AG04450 (cell line): ENCODE measurements at regions not wholly inside any gene's neighbourhood (a gene's known extent, or its start where the extent isn't known, plus 50 kb on each side); places are given as distances from the start of the nearest gene placed in this dataset.

Source experiments
- CTCF ChIA-PET: fragments of 300-600, 350-600 bp; formaldehyde crosslinking; extraction: SDS; loops from one replicate; lab custom pipeline; 2022; ENCODE audit warnings: antibody characterized with exemption, inconsistent platforms; lab: Charles Lee
- POLR2A ChIA-PET: fragments of 350-600 bp; formaldehyde crosslinking; extraction: SDS; loops from one replicate; lab custom pipeline; 2021; ENCODE audit warnings: antibody characterized with exemption, inconsistent platforms; lab: Yijun Ruan, JAX
- DNase-seq: peaks from one replicate; pipeline ENCODE4 v3.0.0-alpha.2; 2011; ENCODE audit warnings: low read depth, low spot score
- H3K27ac ChIP-seq: one replicate; pipeline ENCODE4 v1.5.1; 2012; ENCODE audit warnings: low read depth, low read length, control low read depth
- H3K27me3 ChIP-seq: one replicate; pipeline ENCODE4 v1.6.0; 2012; ENCODE audit warnings: low read length; ENCODE audit not compliant: control insufficient read depth, insufficient read depth
- H3K4me3 ChIP-seq: 2 replicates; pipeline ENCODE4 v1.5.1; 2011; ENCODE audit warnings: mild to moderate bottlenecking, low read depth, low read length, control low read depth
- H3K9me3 ChIP-seq: 2 replicates; pipeline ENCODE4 v1.5.1; 2012; ENCODE audit warnings: low read length; ENCODE audit not compliant: control insufficient read depth, insufficient read depth
- TF ChIP-seq, protein P1 (sequence below): IDR thresholded peaks from 2 replicates; pipeline ENCODE4 v1.5.1; 2011; ENCODE audit warnings: low read depth, low read length, control low read depth, inconsistent platforms

DNA sequence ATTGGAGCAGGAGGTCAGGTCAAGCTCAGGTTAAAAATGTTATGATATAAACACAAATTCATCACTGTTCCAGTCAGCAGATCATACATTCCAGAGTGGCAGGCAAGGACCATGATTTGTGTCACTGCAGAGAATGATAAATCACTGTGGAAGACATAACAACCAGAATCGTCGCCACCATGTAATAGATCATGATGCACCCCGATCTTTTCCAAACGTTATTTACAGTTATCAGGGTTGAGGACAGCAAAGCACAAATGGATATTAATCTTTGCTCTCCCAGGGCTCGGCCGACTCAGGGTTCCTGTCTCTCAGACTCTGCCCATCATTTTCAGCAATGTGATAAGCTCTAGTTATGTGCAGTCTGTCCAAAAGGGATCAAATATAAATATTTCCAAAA lies 122.7 kb downstream of the ZBTB18 start:
- TF ChIP-seq, protein P1, sequence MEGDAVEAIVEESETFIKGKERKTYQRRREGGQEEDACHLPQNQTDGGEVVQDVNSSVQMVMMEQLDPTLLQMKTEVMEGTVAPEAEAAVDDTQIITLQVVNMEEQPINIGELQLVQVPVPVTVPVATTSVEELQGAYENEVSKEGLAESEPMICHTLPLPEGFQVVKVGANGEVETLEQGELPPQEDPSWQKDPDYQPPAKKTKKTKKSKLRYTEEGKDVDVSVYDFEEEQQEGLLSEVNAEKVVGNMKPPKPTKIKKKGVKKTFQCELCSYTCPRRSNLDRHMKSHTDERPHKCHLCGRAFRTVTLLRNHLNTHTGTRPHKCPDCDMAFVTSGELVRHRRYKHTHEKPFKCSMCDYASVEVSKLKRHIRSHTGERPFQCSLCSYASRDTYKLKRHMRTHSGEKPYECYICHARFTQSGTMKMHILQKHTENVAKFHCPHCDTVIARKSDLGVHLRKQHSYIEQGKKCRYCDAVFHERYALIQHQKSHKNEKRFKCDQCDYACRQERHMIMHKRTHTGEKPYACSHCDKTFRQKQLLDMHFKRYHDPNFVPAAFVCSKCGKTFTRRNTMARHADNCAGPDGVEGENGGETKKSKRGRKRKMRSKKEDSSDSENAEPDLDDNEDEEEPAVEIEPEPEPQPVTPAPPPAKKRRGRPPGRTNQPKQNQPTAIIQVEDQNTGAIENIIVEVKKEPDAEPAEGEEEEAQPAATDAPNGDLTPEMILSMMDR, result no peak
- POLR2A ChIA-PET, result no interaction called here

DNA sequence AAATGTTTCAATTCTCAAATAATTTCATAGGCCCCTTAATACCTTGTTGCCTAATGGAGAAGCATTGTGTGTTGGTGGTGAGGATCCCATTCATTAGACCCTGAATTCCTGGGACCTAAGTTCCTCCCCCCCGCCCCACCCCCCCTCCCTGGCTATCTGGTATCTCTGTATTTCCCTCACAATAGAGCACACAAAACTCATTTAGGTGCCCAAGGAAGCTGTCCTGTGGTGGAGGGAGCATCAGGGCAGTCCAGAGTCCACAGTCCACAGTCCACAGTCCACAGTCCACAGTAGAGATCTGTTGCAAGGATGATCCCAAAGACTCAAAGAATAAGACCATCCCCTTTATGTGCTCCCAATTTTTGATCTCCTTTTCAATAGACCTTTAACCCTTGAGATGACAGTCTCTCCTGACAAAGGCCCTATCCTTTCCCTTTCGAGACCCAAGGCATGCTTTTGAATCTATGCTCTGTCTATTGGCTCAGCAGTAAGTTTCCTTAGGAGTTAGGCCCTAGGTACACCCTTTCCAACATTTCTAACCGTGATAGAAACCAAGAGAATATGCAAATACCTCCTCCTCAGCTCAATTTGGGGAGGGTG lies 123.9 kb downstream of the ZBTB18 start:
- CTCF ChIA-PET, result no interaction called here

More for the DNA sequence above, 122.7 kb downstream of the ZBTB18 start:
- Histone ChIP-seq H3K27ac (no peak overlapping the region), H3K4me3 (no peak overlapping the region), H3K27me3 (no peaks in the 10 kb centered on the region), H3K9me3 (no peaks in the 10 kb centered on the region)
- no peak for DNase-seq
- CTCF ChIA-PET, result no interaction called here

DNA sequence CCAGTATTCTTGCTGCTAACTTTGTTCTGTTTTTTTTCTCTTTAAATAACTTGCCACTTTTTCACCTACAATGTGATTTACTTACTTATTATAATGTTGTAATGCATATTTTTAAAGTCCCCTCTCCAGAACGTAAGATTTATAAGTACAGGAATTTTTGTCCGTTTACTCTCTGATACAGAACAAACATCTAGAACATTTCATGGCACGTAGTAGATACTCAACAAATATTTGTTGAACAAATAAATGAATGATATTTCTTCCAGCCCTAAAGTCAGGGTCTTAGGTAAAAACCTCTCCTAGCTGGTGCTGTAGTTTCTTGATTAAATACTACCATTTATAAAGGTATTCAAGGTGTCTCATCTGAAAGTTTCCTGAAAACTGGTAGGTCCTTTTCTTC lies 125.1 kb downstream of the ZBTB18 start:
- no peak for DNase-seq
- CTCF ChIA-PET, result no interaction called here

More for the DNA sequence above, 123.9 kb downstream of the ZBTB18 start:
- Histone ChIP-seq H3K4me3 (no peak overlapping the region), H3K27ac (no peak overlapping the region), H3K27me3 (no peaks in the 10 kb centered on the region), H3K9me3 (no peaks in the 10 kb centered on the region)
- TF ChIP-seq, protein P1, result no peak
- POLR2A ChIA-PET, result no interaction called here
- DNase-seq, result no peak

DNA sequence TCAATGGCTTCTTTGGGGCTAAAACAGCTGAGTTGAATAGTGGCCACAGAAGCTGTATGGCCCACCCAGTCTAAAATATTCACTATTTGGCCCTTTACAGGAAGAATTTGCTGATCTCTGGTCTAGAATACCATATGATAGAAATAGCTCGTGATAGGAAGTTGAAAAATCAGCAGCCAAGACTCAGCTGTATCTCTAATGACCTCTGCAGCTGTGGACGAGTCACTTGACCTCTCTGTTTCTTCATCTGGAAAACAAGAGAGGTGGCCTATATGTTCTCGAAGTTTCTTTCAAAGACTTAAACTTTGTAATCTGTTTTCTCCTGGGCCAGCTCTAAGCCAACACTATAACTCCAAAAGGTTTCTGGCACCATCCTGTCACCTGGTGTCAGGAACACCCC lies 129.2 kb downstream of the ZBTB18 start:
- DNase-seq, result peak; percentile 23
- Histone ChIP-seq H3K4me3 (no peak overlapping the region), H3K27ac (peak overlapping the region; percentile 52), H3K27me3 (no peaks in the 10 kb centered on the region), H3K9me3 (no peaks in the 10 kb centered on the region)
- ChIA-PET POLR2A (no interaction called here), CTCF (no interaction called here)
- TF ChIP-seq, protein P1, result no peak

More for the DNA sequence above, 125.1 kb downstream of the ZBTB18 start:
- Histone ChIP-seq H3K9me3 (no peaks in the 10 kb centered on the region), H3K27me3 (no peaks in the 10 kb centered on the region), H3K27ac (no peak overlapping the region), H3K4me3 (no peak overlapping the region)
- POLR2A ChIA-PET, result no interaction called here
- TF ChIP-seq, protein P1, result no peak

DNA sequence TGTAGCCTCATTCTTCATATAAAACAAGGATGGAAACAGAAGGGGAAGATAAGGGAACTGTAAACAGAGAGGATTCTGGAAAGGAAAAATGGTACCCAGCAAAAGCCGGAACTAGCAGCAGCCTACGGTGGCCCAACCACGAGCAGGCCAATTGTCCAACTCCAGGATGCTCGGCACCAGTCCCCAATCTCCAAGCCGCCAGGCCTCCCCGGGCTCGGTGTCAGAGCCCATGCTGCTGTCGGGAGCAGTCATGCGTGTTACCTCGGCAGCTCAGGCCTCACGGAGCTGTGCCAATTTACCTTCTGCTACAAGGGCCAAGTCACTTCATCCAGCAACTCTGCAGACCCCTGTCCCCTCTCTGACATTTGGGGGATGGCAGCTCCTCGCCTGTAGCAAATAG lies 130.8 kb downstream of the ZBTB18 start:
- H3K27me3 ChIP-seq, result no peaks in the 10 kb centered on the region
- TF ChIP-seq, protein P1, result no peak
- no peak for DNase-seq
- ChIA-PET POLR2A (no interaction called here), CTCF (no interaction called here)
- no peaks in the 10 kb centered on the region for H3K9me3 ChIP-seq
- H3K27ac ChIP-seq, result no peak overlapping the region
- H3K4me3 ChIP-seq, result no peak overlapping the region
